ENCODE measurements at regions not wholly inside any gene's neighbourhood (a gene's known extent, or its start where the extent isn't known, plus 50 kb on each side); places are given as distances from the start of the nearest gene placed in this dataset.
"Not testable (repeated sequence)": the region's sequence is repeated elsewhere in the genome, so short reads cannot be mapped to it uniquely, and the experiment has no call there.

GRCh38 chr5:166286832-166287231, 2004.6 kb upstream of the WWC1 start:
- Histone ChIP-seq H3K27ac (ENCODE audit: poor library complexity, severe bottlenecking) (no peak overlapping the region), H3K27me3 (ENCODE audit: insufficient read depth, poor library complexity, severe bottlenecking) (peaks cover 8% of the 10 kb centered on the region), H3K9me3 (ENCODE audit: severe bottlenecking) (no peaks in the 10 kb centered on the region), H3K36me3 (ENCODE audit: low read depth) (no peaks in the 10 kb centered on the region), H3K4me3 (ENCODE audit: severe bottlenecking) (no peak overlapping the region), H3K4me1 (ENCODE audit: insufficient read depth, poor library complexity, severe bottlenecking) (no peaks in the 10 kb centered on the region)
- no peak for DNase-seq (ENCODE audit: low spot score)
- ATAC-seq (ENCODE audit: low read depth) = no peak
- TF ChIP-seq, protein P1, sequence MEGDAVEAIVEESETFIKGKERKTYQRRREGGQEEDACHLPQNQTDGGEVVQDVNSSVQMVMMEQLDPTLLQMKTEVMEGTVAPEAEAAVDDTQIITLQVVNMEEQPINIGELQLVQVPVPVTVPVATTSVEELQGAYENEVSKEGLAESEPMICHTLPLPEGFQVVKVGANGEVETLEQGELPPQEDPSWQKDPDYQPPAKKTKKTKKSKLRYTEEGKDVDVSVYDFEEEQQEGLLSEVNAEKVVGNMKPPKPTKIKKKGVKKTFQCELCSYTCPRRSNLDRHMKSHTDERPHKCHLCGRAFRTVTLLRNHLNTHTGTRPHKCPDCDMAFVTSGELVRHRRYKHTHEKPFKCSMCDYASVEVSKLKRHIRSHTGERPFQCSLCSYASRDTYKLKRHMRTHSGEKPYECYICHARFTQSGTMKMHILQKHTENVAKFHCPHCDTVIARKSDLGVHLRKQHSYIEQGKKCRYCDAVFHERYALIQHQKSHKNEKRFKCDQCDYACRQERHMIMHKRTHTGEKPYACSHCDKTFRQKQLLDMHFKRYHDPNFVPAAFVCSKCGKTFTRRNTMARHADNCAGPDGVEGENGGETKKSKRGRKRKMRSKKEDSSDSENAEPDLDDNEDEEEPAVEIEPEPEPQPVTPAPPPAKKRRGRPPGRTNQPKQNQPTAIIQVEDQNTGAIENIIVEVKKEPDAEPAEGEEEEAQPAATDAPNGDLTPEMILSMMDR (IDR thresholded peaks at IDR 0.05; ENCODE audit: poor library complexity, severe bottlenecking) = no peak

GRCh38 chr5:166287866-166288265, 2003.6 kb upstream of the WWC1 start:
- ATAC-seq (ENCODE audit: low read depth) (no peak), DNase-seq (ENCODE audit: low spot score) (no peak)
- Histone ChIP-seq H3K27ac (ENCODE audit: poor library complexity, severe bottlenecking) (no peak overlapping the region), H3K4me3 (ENCODE audit: severe bottlenecking) (no peak overlapping the region), H3K9me3 (ENCODE audit: severe bottlenecking) (no peaks in the 10 kb centered on the region), H3K36me3 (ENCODE audit: low read depth) (no peaks in the 10 kb centered on the region), H3K4me1 (ENCODE audit: insufficient read depth, poor library complexity, severe bottlenecking) (no peaks in the 10 kb centered on the region), H3K27me3 (ENCODE audit: insufficient read depth, poor library complexity, severe bottlenecking) (peaks cover under 1% of the 10 kb centered on the region)
- TF ChIP-seq, protein P1 (IDR thresholded peaks at IDR 0.05; ENCODE audit: poor library complexity, severe bottlenecking) = no peak

GRCh38 chr5:166291800-166292199, 1999.6 kb upstream of the WWC1 start:
- H3K4me3 ChIP-seq (ENCODE audit: severe bottlenecking); H3K27me3 ChIP-seq (ENCODE audit: insufficient read depth, poor library complexity, severe bottlenecking); H3K36me3 ChIP-seq (ENCODE audit: low read depth); H3K9me3 ChIP-seq (ENCODE audit: severe bottlenecking); H3K4me1 ChIP-seq (ENCODE audit: insufficient read depth, poor library complexity, severe bottlenecking); H3K27ac ChIP-seq (ENCODE audit: poor library complexity, severe bottlenecking); DNase-seq (ENCODE audit: low spot score); ATAC-seq (ENCODE audit: low read depth): not testable (repeated sequence)

GRCh38 chr5:166293892-166294291, 1997.6 kb upstream of the WWC1 start:
- Histone ChIP-seq H3K4me3 (ENCODE audit: severe bottlenecking) (no peak overlapping the region), H3K27me3 (ENCODE audit: insufficient read depth, poor library complexity, severe bottlenecking) (no peaks in the 10 kb centered on the region), H3K27ac (ENCODE audit: poor library complexity, severe bottlenecking) (no peak overlapping the region), H3K9me3 (ENCODE audit: severe bottlenecking) (no peaks in the 10 kb centered on the region), H3K36me3 (ENCODE audit: low read depth) (no peaks in the 10 kb centered on the region), H3K4me1 (ENCODE audit: insufficient read depth, poor library complexity, severe bottlenecking) (no peaks in the 10 kb centered on the region)
- TF ChIP-seq, protein P1 (IDR thresholded peaks at IDR 0.05; ENCODE audit: poor library complexity, severe bottlenecking) = no peak
- no peak for ATAC-seq (ENCODE audit: low read depth)
- no peak for DNase-seq (ENCODE audit: low spot score)

DNA sequence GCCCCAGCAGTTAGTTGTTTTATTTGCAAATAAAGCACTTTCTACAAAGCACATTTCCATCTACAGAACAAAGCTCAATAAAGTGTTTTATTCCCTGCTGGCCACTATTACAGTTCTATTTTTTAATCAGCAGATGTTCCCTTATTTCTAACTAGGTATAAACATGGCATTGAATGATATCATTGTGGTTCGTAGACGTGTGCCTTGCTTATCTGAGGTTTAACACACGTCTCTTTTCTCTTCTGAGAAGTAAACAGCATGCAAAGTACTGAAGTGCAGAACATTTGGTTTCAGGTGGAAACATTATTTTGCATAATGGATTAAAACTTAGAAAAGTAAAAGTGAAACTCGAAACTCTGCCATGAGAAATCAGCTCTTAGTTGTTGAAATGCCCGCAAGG, 1989.3 kb upstream of the WWC1 start:
- DNase-seq (ENCODE audit: low spot score) (no peak), ATAC-seq (ENCODE audit: low read depth) (no peak)
- no peak overlapping the region for H3K4me3 ChIP-seq (ENCODE audit: severe bottlenecking)
- H3K27ac ChIP-seq (ENCODE audit: poor library complexity, severe bottlenecking) = no peak overlapping the region
- H3K9me3 ChIP-seq (ENCODE audit: severe bottlenecking) = no peaks in the 10 kb centered on the region
- H3K36me3 ChIP-seq (ENCODE audit: low read depth) = no peaks in the 10 kb centered on the region
- no peaks in the 10 kb centered on the region for H3K4me1 ChIP-seq (ENCODE audit: insufficient read depth, poor library complexity, severe bottlenecking)
- no peaks in the 10 kb centered on the region for H3K27me3 ChIP-seq (ENCODE audit: insufficient read depth, poor library complexity, severe bottlenecking)
- TF ChIP-seq, protein P1 (IDR thresholded peaks at IDR 0.05; ENCODE audit: poor library complexity, severe bottlenecking) = no peak
